ENCODE measurements at regions not wholly inside any gene's neighbourhood (a gene's known extent, or its start where the extent isn't known, plus 50 kb on each side); places are given as distances from the start of the nearest gene placed in this dataset.

DNA sequence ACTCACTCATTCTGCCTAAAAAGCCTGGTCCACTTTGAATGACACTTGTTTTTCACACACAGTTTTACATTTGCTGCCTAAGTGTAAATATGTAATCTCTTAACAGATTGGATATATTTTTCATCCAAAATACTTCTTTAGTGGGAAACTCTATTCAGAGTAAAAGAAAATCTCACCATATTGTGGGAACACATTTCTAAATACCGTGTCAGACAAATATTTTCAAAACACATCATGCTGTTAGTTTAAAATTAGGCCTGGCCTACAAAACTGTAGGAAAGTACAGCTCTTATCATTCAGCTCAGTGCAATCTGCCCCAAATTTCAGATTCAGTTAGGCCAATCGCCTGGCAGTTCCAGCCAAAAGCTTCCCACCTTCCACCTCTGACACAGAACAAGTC is 849.8 kb downstream of the NXPH1 start:
- TF ChIP-seq, protein P1, sequence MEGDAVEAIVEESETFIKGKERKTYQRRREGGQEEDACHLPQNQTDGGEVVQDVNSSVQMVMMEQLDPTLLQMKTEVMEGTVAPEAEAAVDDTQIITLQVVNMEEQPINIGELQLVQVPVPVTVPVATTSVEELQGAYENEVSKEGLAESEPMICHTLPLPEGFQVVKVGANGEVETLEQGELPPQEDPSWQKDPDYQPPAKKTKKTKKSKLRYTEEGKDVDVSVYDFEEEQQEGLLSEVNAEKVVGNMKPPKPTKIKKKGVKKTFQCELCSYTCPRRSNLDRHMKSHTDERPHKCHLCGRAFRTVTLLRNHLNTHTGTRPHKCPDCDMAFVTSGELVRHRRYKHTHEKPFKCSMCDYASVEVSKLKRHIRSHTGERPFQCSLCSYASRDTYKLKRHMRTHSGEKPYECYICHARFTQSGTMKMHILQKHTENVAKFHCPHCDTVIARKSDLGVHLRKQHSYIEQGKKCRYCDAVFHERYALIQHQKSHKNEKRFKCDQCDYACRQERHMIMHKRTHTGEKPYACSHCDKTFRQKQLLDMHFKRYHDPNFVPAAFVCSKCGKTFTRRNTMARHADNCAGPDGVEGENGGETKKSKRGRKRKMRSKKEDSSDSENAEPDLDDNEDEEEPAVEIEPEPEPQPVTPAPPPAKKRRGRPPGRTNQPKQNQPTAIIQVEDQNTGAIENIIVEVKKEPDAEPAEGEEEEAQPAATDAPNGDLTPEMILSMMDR (IDR thresholded peaks at IDR 0.05; ENCODE audit: low read length) = no peak
- no peak for TF ChIP-seq EZH2phosphoT487 (IDR thresholded peaks at IDR 0.05; ENCODE audit: low read length)
- no peak for TF ChIP-seq EZH2 (optimal IDR thresholded peaks at IDR 0.05; ENCODE audit: low read depth, low read length)

Measured in MM.1S (cell line).